Lung (tissue), 11 donors: ENCODE measurements at regions not wholly inside any gene's neighbourhood (a gene's known extent, or its start where the extent isn't known, plus 50 kb on each side); places are given as distances from the start of the nearest gene placed in this dataset.

Experiments used
- ATAC-seq: fragments of 200-7000 bp; cut with Tn5 transposase; one replicate; pipeline ENCODE4 v1.9.1; 2020; ENCODE audit warnings: moderate number of reproducible peaks; ENCODE audit not compliant: insufficient read depth, low FRiP score
- DNase-seq, 3 donors: peaks; one replicate each; pipeline ENCODE4 v3.0.0-alpha.2; 2013 to 2017
- H3K27ac ChIP-seq, 2 donors: one replicate each; pipeline ENCODE4 v1.5.1; 2013; ENCODE audit warnings: mild to moderate bottlenecking in 2 of 2, moderate library complexity in 2 of 2, control low read depth in 1 of 2, inconsistent platforms in 1 of 2, low read depth in 1 of 2, low read length in 1 of 2
- H3K27me3 ChIP-seq, 3 donors: one replicate each; pipeline ENCODE4 v1.5.1; 2013; ENCODE audit warnings: low read length in 2 of 3; ENCODE audit not compliant: control insufficient read depth in 3 of 3, insufficient read depth in 3 of 3
- H3K36me3 ChIP-seq, 4 donors: one replicate each; pipeline ENCODE4 v1.5.1; 2013; ENCODE audit warnings: low read length in 4 of 4, mild to moderate bottlenecking in 1 of 4, moderate library complexity in 1 of 4; ENCODE audit not compliant: control insufficient read depth in 4 of 4, insufficient read depth in 4 of 4
- H3K4me1 ChIP-seq, 5 donors: one replicate each; pipeline ENCODE4 v1.5.1; 2013; ENCODE audit warnings: low read length in 5 of 5, mild to moderate bottlenecking in 2 of 5, moderate library complexity in 1 of 5; ENCODE audit not compliant: control insufficient read depth in 5 of 5, insufficient read depth in 5 of 5
- H3K4me3 ChIP-seq: one replicate; pipeline ENCODE4 v1.5.1; 2013; ENCODE audit warnings: mild to moderate bottlenecking, control low read depth, moderate library complexity
- H3K9ac ChIP-seq, 2 donors: one replicate each; pipeline ENCODE4 v1.5.1; 2013; ENCODE audit warnings: low read length in 2 of 2, control low read depth in 1 of 2; ENCODE audit not compliant: insufficient read depth in 1 of 2
- H3K9me3 ChIP-seq, 4 donors: one replicate each; pipeline ENCODE4 v1.5.1; 2013; ENCODE audit warnings: low read length in 3 of 4, mild to moderate bottlenecking in 1 of 4, moderate library complexity in 1 of 4; ENCODE audit not compliant: control insufficient read depth in 4 of 4, insufficient read depth in 3 of 4
- CTCF ChIP-seq: IDR thresholded peaks from 2 replicates; pipeline ENCODE4 v1.5.1; 2012; ENCODE audit warnings: mild to moderate bottlenecking; ENCODE audit errors: control extremely low read depth, extremely low read depth
- WGBS, 2 donors: extraction: QIAGEN DNeasy Blood & Tissue Kit; methylation state at CpG; one replicate each; pipeline ENCODE4 v1.1.7; 2013; 5-methylcytosine and 5-hydroxymethylcytosine counted together
- donor health status: control.
- donor health status: control.
- donor health status: Bipolar disorder and iron deficiency.
- donor health status: healthy.
- donor health status: DM: yes; HTN: yes; CAD: no.

GRCh38 chr3:144462337-144462736, 490.7 kb downstream of the DIPK2A start:
- H3K9me3 ChIP-seq: no peaks in the 10 kb centered on the region
- no peaks in the 10 kb centered on the region for H3K27me3 ChIP-seq
- H3K4me1 ChIP-seq: no peaks in the 10 kb centered on the region
- DNase-seq: no peak
- H3K9ac ChIP-seq: no peak overlapping the region
- TF ChIP-seq CTCF: no peak
- no peak for ATAC-seq
- no peak overlapping the region for H3K4me3 ChIP-seq
- 92 to 98% methylated on average over 1 of the region's 1 CpG for WGBS, 2 donors
- H3K27ac ChIP-seq: no peak overlapping the region
- H3K36me3 ChIP-seq: no peaks in the 10 kb centered on the region

- Histone ChIP-seq H3K4me1 (no peaks in the 10 kb centered on the region), H3K36me3 (no peaks in the 10 kb centered on the region), H3K4me3 (no peak overlapping the region), H3K9ac (no peak overlapping the region), H3K27me3 (no peaks in the 10 kb centered on the region), H3K27ac (no peak overlapping the region), H3K9me3 (no peaks in the 10 kb centered on the region)
- no peak for TF ChIP-seq CTCF
- 85 to 87% methylated on average over 3 of the region's 3 CpGs for WGBS, 2 donors
- DNase-seq: peak in 1 of 3 donors; percentile 17
- ATAC-seq: no peak
Observed at GRCh38 chr3:144463911-144464310, 492.3 kb downstream of the DIPK2A start.

- WGBS, 2 donors: 54 to 79% methylated on average over 1 of the region's 1 CpG
- DNase-seq: peak in 1 of 3 donors; percentile 8
Observed at GRCh38 chr3:144466114-144466513, 494.5 kb downstream of the DIPK2A start.

More at GRCh38 chr3:144466114-144466513, 494.5 kb downstream of the DIPK2A start:
- H3K4me3 ChIP-seq: no peak overlapping the region
- H3K9ac ChIP-seq: no peak overlapping the region
- no peak overlapping the region for H3K27ac ChIP-seq
- no peaks in the 10 kb centered on the region for H3K4me1 ChIP-seq
- H3K27me3 ChIP-seq: no peaks in the 10 kb centered on the region
- TF ChIP-seq CTCF: no peak
- no peaks in the 10 kb centered on the region for H3K9me3 ChIP-seq
- H3K36me3 ChIP-seq: no peaks in the 10 kb centered on the region
- ATAC-seq: no peak
